ENCODE measurements at regions not wholly inside any gene's neighbourhood (a gene's known extent, or its start where the extent isn't known, plus 50 kb on each side); places are given as distances from the start of the nearest gene placed in this dataset. TPM values are rescaled to one million over a fixed set of nuclear protein-coding genes. Genes with fewer than 3 reads are reported as not detected.

DNA sequence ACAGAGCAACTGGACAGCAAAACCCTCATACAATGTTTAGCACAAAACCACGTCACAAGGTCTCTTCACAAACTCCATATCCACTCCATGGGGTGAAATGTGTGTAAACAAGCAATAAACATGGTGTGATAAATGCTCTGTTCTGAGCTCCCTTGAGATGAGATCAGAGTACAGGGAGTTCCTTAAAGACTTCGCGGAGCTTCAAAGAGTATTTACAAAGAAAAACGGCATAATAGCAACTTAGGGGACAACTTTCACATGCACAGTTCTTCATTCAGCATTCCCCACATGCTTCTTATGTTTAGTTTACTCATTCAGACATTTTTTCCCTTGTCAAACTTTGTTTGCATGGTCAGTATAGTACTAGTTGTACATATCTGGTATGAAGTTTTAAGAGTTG is 52.5 kb upstream of the SUCLG2 start:
- no peak overlapping the region for H3K9ac ChIP-seq (ENCODE audit: insufficient read depth in 1 of 2, low read length in 2 of 2)

DNA sequence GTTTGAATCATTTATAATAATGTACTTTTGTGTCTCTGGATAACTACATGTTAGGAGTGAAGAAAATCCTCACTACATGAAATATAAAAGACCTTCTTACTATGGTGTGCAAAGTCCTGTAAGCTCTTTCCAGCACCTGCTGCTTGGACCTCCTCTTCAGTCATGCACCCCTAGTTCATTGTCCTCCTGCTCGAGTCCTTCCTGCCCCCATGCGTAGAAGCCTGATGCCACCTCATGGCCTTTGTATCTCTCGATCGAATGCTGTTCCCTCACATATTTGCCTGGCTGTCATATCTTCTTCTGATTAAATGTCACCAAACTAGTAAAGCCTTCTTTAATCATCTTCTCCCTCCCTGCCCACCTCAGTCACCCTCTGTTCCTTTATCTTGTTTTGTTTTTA is 49.9 kb upstream of the SUCLG2 start:
- no peak for ATAC-seq (ENCODE audit: insufficient read depth, low FRiP score)
- no peak overlapping the region for H3K27ac ChIP-seq (ENCODE audit: low read depth in 1 of 2, low read length in 1 of 2)
- no peaks in the 10 kb centered on the region for H3K27me3 ChIP-seq (ENCODE audit: control insufficient read depth in 3 of 3, insufficient read depth in 3 of 3, low read length in 2 of 3)
- no peak overlapping the region for H3K9ac ChIP-seq (ENCODE audit: insufficient read depth in 1 of 2, low read length in 2 of 2)
- peaks cover 0 to 10% (median 0%) of the 10 kb centered on the region in 5 donors for H3K4me1 ChIP-seq (ENCODE audit: control insufficient read depth in 5 of 5, insufficient read depth in 5 of 5, low read length in 5 of 5)
- WGBS, 2 donors: 91 to 93% methylated on average over 4 of the region's 4 CpGs
- no peaks in the 10 kb centered on the region for H3K36me3 ChIP-seq (ENCODE audit: control insufficient read depth in 4 of 4, insufficient read depth in 4 of 4, low read length in 4 of 4)
- H3K4me3 ChIP-seq: no peak overlapping the region
- no peak for DNase-seq
- no peaks in the 10 kb centered on the region for H3K9me3 ChIP-seq (ENCODE audit: control insufficient read depth in 4 of 4, insufficient read depth in 3 of 4, low read length in 3 of 4)
- TF ChIP-seq, protein P1, sequence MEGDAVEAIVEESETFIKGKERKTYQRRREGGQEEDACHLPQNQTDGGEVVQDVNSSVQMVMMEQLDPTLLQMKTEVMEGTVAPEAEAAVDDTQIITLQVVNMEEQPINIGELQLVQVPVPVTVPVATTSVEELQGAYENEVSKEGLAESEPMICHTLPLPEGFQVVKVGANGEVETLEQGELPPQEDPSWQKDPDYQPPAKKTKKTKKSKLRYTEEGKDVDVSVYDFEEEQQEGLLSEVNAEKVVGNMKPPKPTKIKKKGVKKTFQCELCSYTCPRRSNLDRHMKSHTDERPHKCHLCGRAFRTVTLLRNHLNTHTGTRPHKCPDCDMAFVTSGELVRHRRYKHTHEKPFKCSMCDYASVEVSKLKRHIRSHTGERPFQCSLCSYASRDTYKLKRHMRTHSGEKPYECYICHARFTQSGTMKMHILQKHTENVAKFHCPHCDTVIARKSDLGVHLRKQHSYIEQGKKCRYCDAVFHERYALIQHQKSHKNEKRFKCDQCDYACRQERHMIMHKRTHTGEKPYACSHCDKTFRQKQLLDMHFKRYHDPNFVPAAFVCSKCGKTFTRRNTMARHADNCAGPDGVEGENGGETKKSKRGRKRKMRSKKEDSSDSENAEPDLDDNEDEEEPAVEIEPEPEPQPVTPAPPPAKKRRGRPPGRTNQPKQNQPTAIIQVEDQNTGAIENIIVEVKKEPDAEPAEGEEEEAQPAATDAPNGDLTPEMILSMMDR (IDR thresholded peaks at IDR 0.05; ENCODE audit: control extremely low read depth, extremely low read depth): no peak

More for the DNA sequence above, 52.5 kb upstream of the SUCLG2 start:
- Histone ChIP-seq H3K27me3 (ENCODE audit: control insufficient read depth in 3 of 3, insufficient read depth in 3 of 3, low read length in 2 of 3) (no peaks in the 10 kb centered on the region), H3K9me3 (ENCODE audit: control insufficient read depth in 4 of 4, insufficient read depth in 3 of 4, low read length in 3 of 4) (no peaks in the 10 kb centered on the region), H3K36me3 (ENCODE audit: control insufficient read depth in 4 of 4, insufficient read depth in 4 of 4, low read length in 4 of 4) (no peaks in the 10 kb centered on the region), H3K27ac (ENCODE audit: low read depth in 1 of 2, low read length in 1 of 2) (no peak overlapping the region), H3K4me3 (no peak overlapping the region), H3K4me1 (ENCODE audit: control insufficient read depth in 5 of 5, insufficient read depth in 5 of 5, low read length in 5 of 5) (peaks cover 0 to 10% (median 0%) of the 10 kb centered on the region in 5 donors)
- WGBS, 2 donors: 56 to 58% methylated on average over 4 of the region's 4 CpGs
- ATAC-seq (ENCODE audit: insufficient read depth, low FRiP score): no peak
- TF ChIP-seq, protein P1 (IDR thresholded peaks at IDR 0.05; ENCODE audit: control extremely low read depth, extremely low read depth): no peak
- peak in 2 of 3 donors; percentile 22 to 38 for DNase-seq

Small RNAs in the stretch of these regions (small RNA-seq; reads per million reads assigned to genes)
- gene AC107626.1 (ENCODE audit: low replicate concordance): not detected
